ENCODE measurements at regions not wholly inside any gene's neighbourhood (a gene's known extent, or its start where the extent isn't known, plus 50 kb on each side); places are given as distances from the start of the nearest gene placed in this dataset.

GRCh38 chr5:61965490-61965889 is 340.5 kb upstream of the KIF2A start:
- TF ChIP-seq, protein P1, sequence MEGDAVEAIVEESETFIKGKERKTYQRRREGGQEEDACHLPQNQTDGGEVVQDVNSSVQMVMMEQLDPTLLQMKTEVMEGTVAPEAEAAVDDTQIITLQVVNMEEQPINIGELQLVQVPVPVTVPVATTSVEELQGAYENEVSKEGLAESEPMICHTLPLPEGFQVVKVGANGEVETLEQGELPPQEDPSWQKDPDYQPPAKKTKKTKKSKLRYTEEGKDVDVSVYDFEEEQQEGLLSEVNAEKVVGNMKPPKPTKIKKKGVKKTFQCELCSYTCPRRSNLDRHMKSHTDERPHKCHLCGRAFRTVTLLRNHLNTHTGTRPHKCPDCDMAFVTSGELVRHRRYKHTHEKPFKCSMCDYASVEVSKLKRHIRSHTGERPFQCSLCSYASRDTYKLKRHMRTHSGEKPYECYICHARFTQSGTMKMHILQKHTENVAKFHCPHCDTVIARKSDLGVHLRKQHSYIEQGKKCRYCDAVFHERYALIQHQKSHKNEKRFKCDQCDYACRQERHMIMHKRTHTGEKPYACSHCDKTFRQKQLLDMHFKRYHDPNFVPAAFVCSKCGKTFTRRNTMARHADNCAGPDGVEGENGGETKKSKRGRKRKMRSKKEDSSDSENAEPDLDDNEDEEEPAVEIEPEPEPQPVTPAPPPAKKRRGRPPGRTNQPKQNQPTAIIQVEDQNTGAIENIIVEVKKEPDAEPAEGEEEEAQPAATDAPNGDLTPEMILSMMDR (IDR thresholded peaks at IDR 0.05; ENCODE audit: insufficient read depth, low read length), result no peak
- no peak overlapping the region for H3K4me3 ChIP-seq (ENCODE audit: low read depth, low read length)
- no peak for DNase-seq (ENCODE audit: low read depth)

- H3K4me3 ChIP-seq (ENCODE audit: low read depth, low read length), result no peak overlapping the region
- TF ChIP-seq, protein P1 (IDR thresholded peaks at IDR 0.05; ENCODE audit: insufficient read depth, low read length), result no peak
- DNase-seq (ENCODE audit: low read depth), result no peak
Observed at GRCh38 chr5:61966296-61966955, 339.6 kb upstream of the KIF2A start.

DNA sequence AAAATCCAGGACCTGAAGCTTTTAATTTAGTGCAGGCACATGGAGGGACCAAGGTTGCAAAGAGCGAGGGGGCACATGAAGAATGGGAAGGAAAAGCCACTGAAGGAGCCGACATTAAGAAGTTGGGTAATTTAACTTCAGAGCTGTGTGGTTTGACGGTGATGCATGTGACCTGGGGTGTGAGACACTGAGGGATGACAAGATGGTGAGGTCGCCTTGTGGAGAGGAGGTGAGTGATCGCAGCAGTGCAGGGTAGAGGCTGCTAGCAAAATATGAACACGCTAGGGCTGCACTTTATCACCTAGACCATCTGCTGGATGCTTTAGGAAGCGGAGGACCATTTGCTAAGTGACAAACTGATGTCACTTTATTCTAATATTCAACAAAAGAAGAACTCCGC is 339.0 kb upstream of the KIF2A start:
- DNase-seq (ENCODE audit: low read depth), result no peak
- TF ChIP-seq, protein P1 (IDR thresholded peaks at IDR 0.05; ENCODE audit: insufficient read depth, low read length), result no peak
- H3K4me3 ChIP-seq (ENCODE audit: low read depth, low read length), result no peak overlapping the region

- DNase-seq (ENCODE audit: low read depth), result no peak
- H3K4me3 ChIP-seq (ENCODE audit: low read depth, low read length), result no peak overlapping the region
- TF ChIP-seq, protein P1 (IDR thresholded peaks at IDR 0.05; ENCODE audit: insufficient read depth, low read length), result no peak
Observed at GRCh38 chr5:61967681-61968080, 338.3 kb upstream of the KIF2A start.

- no peak for DNase-seq (ENCODE audit: low read depth)
- TF ChIP-seq, protein P1 (IDR thresholded peaks at IDR 0.05; ENCODE audit: insufficient read depth, low read length), result no peak
- H3K4me3 ChIP-seq (ENCODE audit: low read depth, low read length), result no peak overlapping the region
Observed at GRCh38 chr5:61969347-61969746, 336.7 kb upstream of the KIF2A start.

DNA sequence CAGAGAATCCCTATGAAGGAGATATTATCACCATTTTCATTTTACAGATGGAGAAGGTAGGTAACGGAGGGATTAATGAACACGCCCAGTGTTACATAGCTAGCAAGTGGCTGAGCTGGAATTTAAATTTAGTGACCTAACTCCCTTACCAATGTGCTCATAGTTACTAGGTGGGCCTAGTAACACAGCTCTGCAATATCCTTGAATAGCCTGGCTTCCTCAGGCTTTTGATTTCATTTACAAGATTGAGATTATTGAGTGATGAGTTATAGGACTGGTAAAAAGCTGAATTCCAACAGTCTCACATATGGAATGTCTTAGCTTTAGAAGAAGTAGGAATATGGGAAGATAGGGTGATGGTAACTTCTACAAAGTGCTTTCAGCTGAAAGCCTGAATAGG is 336.3 kb upstream of the KIF2A start:
- no peak for DNase-seq (ENCODE audit: low read depth)
- H3K4me3 ChIP-seq (ENCODE audit: low read depth, low read length), result no peak overlapping the region
- TF ChIP-seq, protein P1 (IDR thresholded peaks at IDR 0.05; ENCODE audit: insufficient read depth, low read length), result no peak

GRCh38 chr5:61970218-61970617 is 335.8 kb upstream of the KIF2A start:
- TF ChIP-seq, protein P1 (IDR thresholded peaks at IDR 0.05; ENCODE audit: insufficient read depth, low read length), result no peak
- no peak for DNase-seq (ENCODE audit: low read depth)
- H3K4me3 ChIP-seq (ENCODE audit: low read depth, low read length), result no peak overlapping the region

Data from fibroblast of the aortic adventitia (primary cell).